NOMO-1 treated with DMSO at 0.1 percent for 48 hours (cell line): ENCODE measurements at regions not wholly inside any gene's neighbourhood (a gene's known extent, or its start where the extent isn't known, plus 50 kb on each side); places are given as distances from the start of the nearest gene placed in this dataset.

Experiments
- DNase-seq: peaks from one replicate; lab custom pipeline; 2025; ENCODE audit not compliant: unreplicated experiment; lab: John Stamatoyannopoulos, UW

GRCh38 chr18:44046376-44046975 lies 634.2 kb upstream of the SETBP1 start:
- DNase-seq: no peak

- no peak for DNase-seq
Observed at GRCh38 chr18:44047585-44047984, 633.1 kb upstream of the SETBP1 start.

GRCh38 chr18:44048435-44048834 lies 632.3 kb upstream of the SETBP1 start:
- DNase-seq: no peak

- DNase-seq: no peak
Observed at GRCh38 chr18:44048846-44049245, 631.8 kb upstream of the SETBP1 start.

GRCh38 chr18:44051026-44051425 lies 629.7 kb upstream of the SETBP1 start:
- DNase-seq: no peak

- no peak for DNase-seq
Observed at GRCh38 chr18:44054514-44054913, 626.2 kb upstream of the SETBP1 start.

GRCh38 chr18:44060197-44060596 lies 620.5 kb upstream of the SETBP1 start:
- no peak for DNase-seq

GRCh38 chr18:44061438-44061837 lies 619.2 kb upstream of the SETBP1 start:
- DNase-seq: no peak

GRCh38 chr18:44062345-44062744 lies 618.3 kb upstream of the SETBP1 start:
- DNase-seq: no peak

- no peak for DNase-seq
Observed at GRCh38 chr18:44065206-44065605, 615.5 kb upstream of the SETBP1 start.

GRCh38 chr18:44066541-44066940 lies 614.1 kb upstream of the SETBP1 start:
- no peak for DNase-seq

- DNase-seq: no peak
Observed at GRCh38 chr18:44067186-44067585, 613.5 kb upstream of the SETBP1 start.

- DNase-seq: no peak
Observed at GRCh38 chr18:44075038-44075437, 605.6 kb upstream of the SETBP1 start.

GRCh38 chr18:44079606-44080005 lies 601.1 kb upstream of the SETBP1 start:
- no peak for DNase-seq

- no peak for DNase-seq
Observed at GRCh38 chr18:44080054-44080453, 600.6 kb upstream of the SETBP1 start.

GRCh38 chr18:44089732-44090131 lies 591.0 kb upstream of the SETBP1 start:
- DNase-seq: no peak

GRCh38 chr18:44090453-44090852 lies 590.2 kb upstream of the SETBP1 start:
- no peak for DNase-seq

GRCh38 chr18:44093253-44093652 lies 587.4 kb upstream of the SETBP1 start:
- no peak for DNase-seq

- DNase-seq: no peak
Observed at GRCh38 chr18:44096016-44096415, 584.7 kb upstream of the SETBP1 start.

- no peak for DNase-seq
Observed at GRCh38 chr18:44098551-44099098, 582.1 kb upstream of the SETBP1 start.

- no peak for DNase-seq
Observed at GRCh38 chr18:44107187-44107586, 573.5 kb upstream of the SETBP1 start.

GRCh38 chr18:44111337-44111736 lies 569.4 kb upstream of the SETBP1 start:
- no peak for DNase-seq

GRCh38 chr18:44117821-44118220 lies 562.9 kb upstream of the SETBP1 start:
- no peak for DNase-seq
